Fibroblast of lung (primary cell): ENCODE measurements at regions not wholly inside any gene's neighbourhood (a gene's known extent, or its start where the extent isn't known, plus 50 kb on each side); places are given as distances from the start of the nearest gene placed in this dataset.

ENCODE experiments used
- EZH2 ChIP-seq: IDR thresholded peaks from 2 replicates; pipeline ENCODE4 v1.5.1; 2012; ENCODE audit warnings: low read length, control low read depth, mild to moderate bottlenecking; ENCODE audit errors: missing control alignments
- TF ChIP-seq, protein P1 (sequence below), 2 donors: IDR thresholded peaks in 1 of 2; conservative IDR thresholded peaks in 1 of 2; 1 replicate in 1 of 2; 2 replicates in 1 of 2; pipeline ENCODE4 v1.5.1; 2011 to 2012; ENCODE audit warnings: low read length in 2 of 2, control low read depth in 1 of 2, inconsistent platforms in 1 of 2, low read depth in 1 of 2, mild to moderate bottlenecking in 1 of 2

DNA sequence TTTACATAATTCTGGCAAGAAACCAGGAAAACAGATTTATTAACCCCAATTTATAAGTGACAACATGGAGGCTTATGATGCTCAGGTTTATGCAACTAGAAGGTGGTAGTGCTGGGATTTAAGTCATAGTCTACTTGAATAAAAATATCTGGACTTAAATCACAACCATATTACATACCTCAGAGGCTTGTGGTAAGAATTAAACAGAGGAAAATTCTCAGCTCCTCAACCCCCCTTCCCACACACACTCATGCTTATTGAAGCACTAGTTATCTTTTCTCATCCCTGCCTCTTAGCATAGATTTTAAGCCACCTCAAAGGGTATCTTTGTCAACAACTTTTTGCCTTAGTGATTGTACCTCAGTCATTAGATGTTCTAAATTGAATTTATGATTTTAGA lies 731.0 kb downstream of the PRELID2 start:
- TF ChIP-seq, protein P1, sequence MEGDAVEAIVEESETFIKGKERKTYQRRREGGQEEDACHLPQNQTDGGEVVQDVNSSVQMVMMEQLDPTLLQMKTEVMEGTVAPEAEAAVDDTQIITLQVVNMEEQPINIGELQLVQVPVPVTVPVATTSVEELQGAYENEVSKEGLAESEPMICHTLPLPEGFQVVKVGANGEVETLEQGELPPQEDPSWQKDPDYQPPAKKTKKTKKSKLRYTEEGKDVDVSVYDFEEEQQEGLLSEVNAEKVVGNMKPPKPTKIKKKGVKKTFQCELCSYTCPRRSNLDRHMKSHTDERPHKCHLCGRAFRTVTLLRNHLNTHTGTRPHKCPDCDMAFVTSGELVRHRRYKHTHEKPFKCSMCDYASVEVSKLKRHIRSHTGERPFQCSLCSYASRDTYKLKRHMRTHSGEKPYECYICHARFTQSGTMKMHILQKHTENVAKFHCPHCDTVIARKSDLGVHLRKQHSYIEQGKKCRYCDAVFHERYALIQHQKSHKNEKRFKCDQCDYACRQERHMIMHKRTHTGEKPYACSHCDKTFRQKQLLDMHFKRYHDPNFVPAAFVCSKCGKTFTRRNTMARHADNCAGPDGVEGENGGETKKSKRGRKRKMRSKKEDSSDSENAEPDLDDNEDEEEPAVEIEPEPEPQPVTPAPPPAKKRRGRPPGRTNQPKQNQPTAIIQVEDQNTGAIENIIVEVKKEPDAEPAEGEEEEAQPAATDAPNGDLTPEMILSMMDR (conservative IDR thresholded peaks at IDR 0.05 in 1 of 2, IDR thresholded peaks at IDR 0.05 in 1 of 2; ENCODE audit: low read depth in 1 of 2, low read length in 2 of 2) = no peak
- TF ChIP-seq EZH2 = no peak
